HFF-Myc (cell line): ENCODE measurements at regions not wholly inside any gene's neighbourhood (a gene's known extent, or its start where the extent isn't known, plus 50 kb on each side); places are given as distances from the start of the nearest gene placed in this dataset.

ENCODE experiments used
- DNase-seq: peaks from one replicate; pipeline ENCODE4 v3.0.0-alpha.2; 2011; ENCODE audit warnings: low read depth; ENCODE audit errors: extremely low read depth
- H3K4me3 ChIP-seq: replicated peaks from 2 replicates; pipeline ENCODE4 v1.5.1; 2011; ENCODE audit warnings: low read depth, mild to moderate bottlenecking, control low read depth, low read length
- TF ChIP-seq, protein P1 (sequence below): IDR thresholded peaks from 2 replicates; pipeline ENCODE4 v1.5.1; 2012; ENCODE audit warnings: mild to moderate bottlenecking, low read depth, low read length, control low read depth; ENCODE audit errors: missing control alignments

DNA sequence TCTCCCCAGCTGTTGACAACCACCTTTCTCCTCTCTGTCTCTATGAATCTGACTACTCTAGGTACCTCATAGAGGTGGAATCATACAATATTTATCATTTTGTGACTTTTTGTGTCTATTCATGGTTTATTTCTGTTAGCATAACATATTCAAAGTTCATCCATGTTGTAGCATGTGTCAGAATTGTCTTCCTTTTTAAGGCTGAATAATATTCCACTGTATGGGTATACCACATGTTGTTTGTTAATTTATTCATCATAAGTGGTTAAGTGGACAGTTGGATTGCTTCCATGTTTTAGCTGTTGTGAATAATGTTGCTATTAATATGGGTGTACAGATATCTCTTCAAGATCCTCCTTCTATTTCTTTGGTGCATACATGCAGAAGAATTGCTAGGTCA lies 69.9 kb upstream of the COMTD1 start:
- H3K4me3 ChIP-seq: no peak overlapping the region
- no peak for DNase-seq
- TF ChIP-seq, protein P1, sequence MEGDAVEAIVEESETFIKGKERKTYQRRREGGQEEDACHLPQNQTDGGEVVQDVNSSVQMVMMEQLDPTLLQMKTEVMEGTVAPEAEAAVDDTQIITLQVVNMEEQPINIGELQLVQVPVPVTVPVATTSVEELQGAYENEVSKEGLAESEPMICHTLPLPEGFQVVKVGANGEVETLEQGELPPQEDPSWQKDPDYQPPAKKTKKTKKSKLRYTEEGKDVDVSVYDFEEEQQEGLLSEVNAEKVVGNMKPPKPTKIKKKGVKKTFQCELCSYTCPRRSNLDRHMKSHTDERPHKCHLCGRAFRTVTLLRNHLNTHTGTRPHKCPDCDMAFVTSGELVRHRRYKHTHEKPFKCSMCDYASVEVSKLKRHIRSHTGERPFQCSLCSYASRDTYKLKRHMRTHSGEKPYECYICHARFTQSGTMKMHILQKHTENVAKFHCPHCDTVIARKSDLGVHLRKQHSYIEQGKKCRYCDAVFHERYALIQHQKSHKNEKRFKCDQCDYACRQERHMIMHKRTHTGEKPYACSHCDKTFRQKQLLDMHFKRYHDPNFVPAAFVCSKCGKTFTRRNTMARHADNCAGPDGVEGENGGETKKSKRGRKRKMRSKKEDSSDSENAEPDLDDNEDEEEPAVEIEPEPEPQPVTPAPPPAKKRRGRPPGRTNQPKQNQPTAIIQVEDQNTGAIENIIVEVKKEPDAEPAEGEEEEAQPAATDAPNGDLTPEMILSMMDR: no peak

DNA sequence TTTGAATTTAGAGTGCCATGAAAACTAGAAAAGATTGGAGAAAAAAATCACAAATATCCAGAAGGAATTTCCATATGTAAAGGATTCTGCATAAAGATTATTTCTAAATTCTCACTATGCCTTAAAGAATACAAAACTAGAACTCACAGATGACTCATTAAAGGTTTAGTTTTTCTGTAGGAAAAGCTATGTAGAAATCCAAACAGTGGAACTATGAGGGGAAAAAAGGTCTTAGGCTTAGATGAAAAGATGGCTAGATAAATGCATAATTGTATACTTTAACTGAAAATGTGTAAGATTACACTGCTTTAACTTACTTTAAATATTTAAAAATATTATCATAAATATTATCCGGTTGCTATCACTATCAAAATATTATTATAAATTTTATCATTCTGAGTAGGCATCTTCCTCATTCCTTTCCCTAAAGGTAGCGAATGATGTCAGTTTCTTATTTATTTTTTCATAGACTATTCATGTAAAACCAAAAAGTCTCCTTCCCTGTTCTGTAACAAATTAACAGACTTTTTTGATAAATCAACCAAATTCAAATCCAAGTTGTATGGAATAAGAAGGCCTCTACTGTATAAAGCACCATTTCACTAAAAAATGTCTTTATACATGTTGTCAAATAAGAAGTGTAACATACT lies 69.1 kb upstream of the COMTD1 start:
- no peak for DNase-seq
- TF ChIP-seq, protein P1: no peak
- no peak overlapping the region for H3K4me3 ChIP-seq

DNA sequence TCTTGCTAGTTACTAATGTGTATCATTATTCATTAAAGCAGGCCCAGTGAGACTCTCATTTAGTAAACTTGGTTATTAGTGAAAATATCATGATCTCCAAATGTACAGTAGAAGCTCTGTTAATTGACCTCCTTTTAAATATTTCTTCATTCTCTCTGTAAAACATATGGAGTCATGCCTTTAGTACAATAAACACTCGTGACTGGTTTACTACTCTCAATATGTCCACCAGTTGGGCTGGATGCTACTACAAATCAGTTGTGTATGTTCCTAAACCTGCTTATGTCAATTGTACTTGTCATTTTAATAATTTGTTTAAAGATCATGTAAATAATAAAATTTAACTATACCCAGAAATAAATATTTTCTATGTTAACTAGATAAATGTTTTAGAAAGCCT lies 68.6 kb upstream of the COMTD1 start:
- DNase-seq: no peak
- no peak overlapping the region for H3K4me3 ChIP-seq
- TF ChIP-seq, protein P1: no peak

DNA sequence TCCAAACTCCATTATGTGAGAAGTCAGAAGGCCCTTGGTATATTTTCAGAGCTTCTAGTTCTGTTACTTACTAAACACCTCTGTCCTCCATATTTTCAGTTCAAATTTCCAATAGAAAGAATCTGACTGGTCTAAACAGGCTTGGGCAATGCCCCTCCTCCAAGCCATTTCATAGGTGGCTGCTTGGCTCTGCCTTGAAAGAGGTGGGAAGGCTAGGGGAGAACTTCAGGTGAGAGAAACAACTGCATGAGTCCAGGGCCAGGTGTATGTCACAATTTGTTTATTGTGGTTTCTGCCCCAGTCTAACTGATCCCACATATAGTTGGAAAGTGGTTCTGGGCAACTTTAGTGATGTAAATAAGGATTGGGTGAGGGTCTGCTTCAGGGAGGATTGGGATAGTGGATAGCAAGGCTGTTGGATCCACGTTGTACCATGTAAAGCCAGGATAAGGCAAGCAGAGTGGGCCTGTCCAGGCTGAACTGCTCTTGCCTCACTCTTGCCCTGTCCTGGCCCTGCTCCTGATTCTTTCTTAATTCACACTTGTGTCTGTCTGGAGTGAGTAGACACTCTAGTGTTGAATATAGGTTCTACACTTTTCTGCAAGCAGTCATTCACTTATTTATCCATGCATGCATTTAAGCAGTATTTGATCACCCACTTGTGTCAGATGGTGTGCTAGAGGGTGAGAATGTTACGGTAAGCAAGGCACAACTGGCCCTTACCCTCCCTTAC lies 67.5 kb upstream of the COMTD1 start:
- DNase-seq: no peak
- H3K4me3 ChIP-seq: no peak overlapping the region
- TF ChIP-seq, protein P1: no peak

DNA sequence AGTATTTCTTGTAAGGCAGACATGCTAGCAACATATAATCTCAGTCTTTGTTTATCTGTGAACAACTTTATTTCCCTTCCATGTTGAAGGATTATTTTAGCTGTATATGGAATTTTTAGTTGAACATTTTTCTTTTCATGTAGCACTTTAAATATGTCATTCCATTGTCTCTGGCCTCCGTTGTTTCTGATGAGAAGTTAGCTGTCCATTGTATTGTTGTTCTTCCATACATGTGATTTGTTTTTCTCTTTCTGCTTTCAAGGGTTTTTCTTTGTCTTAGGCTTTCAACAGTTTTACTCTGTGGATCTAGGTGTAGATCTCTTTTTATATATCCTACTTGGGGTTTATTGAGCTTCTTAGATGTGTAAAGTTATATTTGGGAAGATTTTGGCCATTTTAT lies 66.3 kb upstream of the COMTD1 start:
- no peak for DNase-seq
- no peak overlapping the region for H3K4me3 ChIP-seq
- TF ChIP-seq, protein P1: no peak

DNA sequence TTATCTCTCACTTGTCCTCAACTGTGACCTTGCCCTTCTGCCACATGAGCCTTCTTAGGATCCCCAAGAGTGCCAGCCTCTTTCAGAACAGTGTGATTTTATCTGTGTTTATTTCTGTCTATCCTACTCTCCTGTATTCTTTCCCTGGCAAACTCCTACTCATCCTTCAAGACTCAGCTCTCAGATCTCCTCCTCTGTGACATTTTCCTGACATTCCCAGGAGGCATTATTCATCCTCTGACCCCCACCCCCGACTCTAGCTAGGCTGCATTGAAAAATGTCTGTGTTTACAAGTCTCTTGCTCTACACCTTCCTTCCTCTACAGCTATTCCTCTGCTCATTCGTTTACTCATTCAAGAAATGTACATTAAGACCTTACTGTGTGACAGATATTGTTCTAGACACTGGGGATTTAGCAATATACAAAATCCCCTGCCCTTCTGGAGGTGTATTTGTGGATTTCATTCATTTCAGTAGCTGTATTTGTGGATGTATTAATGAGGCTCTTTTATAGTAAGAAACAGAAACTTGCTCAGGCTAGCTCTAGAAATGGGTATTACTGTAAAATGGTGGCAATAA lies 61.4 kb upstream of the COMTD1 start:
- no peak overlapping the region for H3K4me3 ChIP-seq
- no peak for DNase-seq
- TF ChIP-seq, protein P1: no peak
